Tibial artery (tissue), 4 donors: ENCODE measurements at regions not wholly inside any gene's neighbourhood (a gene's known extent, or its start where the extent isn't known, plus 50 kb on each side); places are given as distances from the start of the nearest gene placed in this dataset.
A peak's percentile ranks its signal among the peaks of the same experiment; 100 is the strongest.

Experiments
- DNase-seq, 2 donors: peaks; one replicate each; pipeline ENCODE4 v3.0.0-alpha.2; 2019
- H3K27ac ChIP-seq, 2 donors: fragments of 200-600 bp; sonication (generic) in 1 of 2; 1 replicate in 1 of 2; 2 replicates in 1 of 2; pipeline ENCODE4 v1.5.1; 2018 to 2019; ENCODE audit warnings: mild to moderate bottlenecking in 1 of 2
- H3K27me3 ChIP-seq, 2 donors: fragments of 200-600 bp; sonication (generic) in 1 of 2; one replicate each; pipeline versions ENCODE4 v1.5.1 to v1.6.0; 2016 to 2019
- H3K36me3 ChIP-seq, 3 donors: fragments of 200-600 bp; sonication (generic) in 2 of 3; one replicate each; pipeline ENCODE4 v1.5.1; 2016 to 2019; ENCODE audit warnings: mild to moderate bottlenecking in 2 of 3
- H3K4me1 ChIP-seq, 4 donors: fragments of 200-600 bp; sonication (generic) in 2 of 4; 1 replicate in 3 of 4; 2 replicates in 1 of 4; pipeline ENCODE4 v1.5.1; 2016 to 2019
- H3K4me3 ChIP-seq, 2 donors: fragments of 200-600 bp; sonication (generic) in 1 of 2; 1 replicate in 1 of 2; 2 replicates in 1 of 2; pipeline ENCODE4 v1.5.1; 2018 to 2019; ENCODE audit warnings: mild to moderate bottlenecking in 2 of 2
- H3K9me3 ChIP-seq, 3 donors: fragments of 200-600 bp; sonication (generic) in 1 of 3; one replicate each; pipeline ENCODE4 v1.5.1; 2016 to 2019
- CTCF ChIP-seq, 2 experiments: fragments of 200-600 bp in 1 of 2; fragments of 450-650 bp in 1 of 2; IDR thresholded peaks; one replicate each; pipeline ENCODE4 v1.5.1; 2017 to 2019; ENCODE audit warnings: antibody characterized with exemption in 2 of 2, mild to moderate bottlenecking in 1 of 2, moderate library complexity in 1 of 2
- intact Hi-C: fragments of 100-400 bp; cut with DNase I; formaldehyde crosslinking; loops from one replicate; pipeline ENCODE4 v1.15.0; 2023; ENCODE audit warnings: low total_unique reads

GRCh38 chr5:65076251-65076869 lies 307.6 kb downstream of the CWC27 start:
- TF ChIP-seq CTCF (IDR thresholded peaks at IDR 0.05): peak in 1 of 2 experiments; percentile 17
- intact Hi-C loops: no loop called here
- Histone ChIP-seq H3K4me3 (no peak overlapping the region), H3K36me3 (no peaks in the 10 kb centered on the region), H3K4me1 (peaks cover 0 to 12% (median 4%) of the 10 kb centered on the region in 4 donors), H3K9me3 (no peaks in the 10 kb centered on the region), H3K27ac (peak overlapping the region; percentile 23 to 37), H3K27me3 (no peaks in the 10 kb centered on the region)
- DNase-seq: peak in 1 of 2 donors; percentile 24

GRCh38 chr5:65077653-65078052 lies 308.9 kb downstream of the CWC27 start:
- H3K27ac ChIP-seq: no peak overlapping the region
- peaks cover 0 to 12% (median 4%) of the 10 kb centered on the region in 4 donors for H3K4me1 ChIP-seq
- H3K27me3 ChIP-seq: no peaks in the 10 kb centered on the region
- no peak overlapping the region for H3K4me3 ChIP-seq
- H3K9me3 ChIP-seq: no peaks in the 10 kb centered on the region
- no peaks in the 10 kb centered on the region for H3K36me3 ChIP-seq
- intact Hi-C loops: no loop called here
- no peak for DNase-seq
- no peak for TF ChIP-seq CTCF (IDR thresholded peaks at IDR 0.05)

- H3K9me3 ChIP-seq: no peaks in the 10 kb centered on the region
- no peak for DNase-seq
- no peaks in the 10 kb centered on the region for H3K36me3 ChIP-seq
- H3K27me3 ChIP-seq: no peaks in the 10 kb centered on the region
- no peak overlapping the region for H3K4me3 ChIP-seq
- peaks cover 0 to 12% (median 4%) of the 10 kb centered on the region in 4 donors for H3K4me1 ChIP-seq
- H3K27ac ChIP-seq: no peak overlapping the region
- TF ChIP-seq CTCF (IDR thresholded peaks at IDR 0.05): no peak
- intact Hi-C loops: no loop called here
Measured at GRCh38 chr5:65078331-65078730, 309.6 kb downstream of the CWC27 start.

GRCh38 chr5:65081071-65081470 lies 312.3 kb downstream of the CWC27 start:
- Histone ChIP-seq H3K36me3 (no peaks in the 10 kb centered on the region), H3K27me3 (no peaks in the 10 kb centered on the region), H3K27ac (no peak overlapping the region), H3K9me3 (no peaks in the 10 kb centered on the region), H3K4me3 (no peak overlapping the region), H3K4me1 (peaks cover 0 to 8% (median 2%) of the 10 kb centered on the region in 4 donors)
- DNase-seq: no peak
- TF ChIP-seq CTCF (IDR thresholded peaks at IDR 0.05): no peak
- intact Hi-C loops: no loop called here

GRCh38 chr5:65084795-65085515 lies 316.2 kb downstream of the CWC27 start:
- Histone ChIP-seq H3K4me3 (no peak overlapping the region), H3K4me1 (no peaks in the 10 kb centered on the region), H3K27me3 (no peaks in the 10 kb centered on the region), H3K36me3 (no peaks in the 10 kb centered on the region), H3K27ac (no peak overlapping the region), H3K9me3 (no peaks in the 10 kb centered on the region)
- TF ChIP-seq CTCF (IDR thresholded peaks at IDR 0.05): no peak
- intact Hi-C loops: no loop called here
- no peak for DNase-seq
